K562 (cell line): ENCODE measurements at regions not wholly inside any gene's neighbourhood (a gene's known extent, or its start where the extent isn't known, plus 50 kb on each side); places are given as distances from the start of the nearest gene placed in this dataset.

ENCODE experiments used
- ATAC-seq: fragments of 200-7000 bp; cut with Tn5 transposase; 3 replicates; pipeline ENCODE4 v1.9.1; 2020; ENCODE audit warnings: moderate library complexity
- BruUV-seq: library from RNA; stranded (reverse); fragments of 400-500 nt; replicated peaks from 2 replicates; lab custom pipeline; 2021; lab: Mats Ljungman, UMichigan
- CTCF ChIA-PET: fragments of 300-600 bp; formaldehyde crosslinking; extraction: SDS; loops from one replicate; lab custom pipeline; 2021; ENCODE audit warnings: low intra/inter-chr PET ratio; lab: Yijun Ruan, JAX
- POLR2A ChIA-PET: fragments of 300-600, 350-650 bp; sonication (Branson Sonifier 250); formaldehyde crosslinking; extraction: SDS; loops from one replicate; lab custom pipeline; 2021; ENCODE audit warnings: antibody characterized with exemption, inconsistent platforms; lab: Yijun Ruan, JAX
- DNase-seq, 4 experiments: peaks; one replicate each; pipeline versions ENCODE4 v3.0.0 to v3.0.0-alpha.2; 2011 to 2018; ENCODE audit warnings: low spot score in 3 of 4, mixed read lengths in 3 of 4; ENCODE audit errors: extremely low read depth in 1 of 4
- FAIRE-seq: peaks from 2 replicates; lab custom pipeline; 2011; peaks lifted over from hg19 to GRCh38; lab: Jason Lieb, UNC
- H2AFZ ChIP-seq: 2 replicates; pipeline ENCODE4 v1.6.0; 2011; ENCODE audit warnings: low read depth, low read length, control low read depth, inconsistent platforms
- H3K27ac ChIP-seq: fragments of 200-600 bp; 3 replicates; pipeline ENCODE4 v1.8.0; 2011; ENCODE audit warnings: low read depth, mild to moderate bottlenecking, control low read depth, inconsistent platforms, low read length, moderate library complexity, mixed read lengths; ENCODE audit errors: extremely low read depth
- H3K27me3 ChIP-seq, 2 experiments: fragments of 300-600 bp in 1 of 2; 2 replicates in 1 of 2; 3 replicates in 1 of 2; pipeline versions ENCODE4 v1.6.0 to v1.8.0; 2011; ENCODE audit warnings: inconsistent platforms in 2 of 2, low read length in 2 of 2, mild to moderate bottlenecking in 1 of 2, mixed read lengths in 1 of 2, moderate library complexity in 1 of 2; ENCODE audit not compliant: control insufficient read depth in 2 of 2, insufficient read depth in 2 of 2
- H3K36me3 ChIP-seq: fragments of 300-600 bp; 3 replicates; pipeline ENCODE4 v1.8.0; 2011; ENCODE audit warnings: mild to moderate bottlenecking, low read length, inconsistent platforms; ENCODE audit not compliant: control insufficient read depth, insufficient read depth
- H3K4me1 ChIP-seq, 2 experiments: fragments of 200-600 bp in 1 of 2; replicated peaks in 1 of 2; 2 replicates in 1 of 2; 3 replicates in 1 of 2; pipeline versions ENCODE4 v1.5.1 to v1.8.0; 2011; ENCODE audit warnings: inconsistent platforms in 2 of 2, low read length in 2 of 2, mild to moderate bottlenecking in 1 of 2, mixed read lengths in 1 of 2, moderate library complexity in 1 of 2; ENCODE audit not compliant: control insufficient read depth in 2 of 2, insufficient read depth in 2 of 2
- H3K4me2 ChIP-seq: 2 replicates; pipeline ENCODE4 v1.6.1; 2011; ENCODE audit warnings: low read length, control low read depth, inconsistent platforms, mixed read lengths; ENCODE audit not compliant: insufficient read depth
- H3K4me3 ChIP-seq: fragments of 200-600 bp; sonication (generic), shearing (Covaris generic); 2 replicates; pipeline ENCODE4 v1.5.1; 2016; ENCODE audit warnings: control low read depth, inconsistent platforms
- H3K79me2 ChIP-seq: fragments of 200-600 bp; 3 replicates; pipeline ENCODE4 v1.8.0; 2011; ENCODE audit warnings: low read length, inconsistent platforms; ENCODE audit not compliant: control insufficient read depth, insufficient read depth
- H3K9ac ChIP-seq, 2 experiments: 2 replicates each; pipeline versions ENCODE4 v1.6.0 to v1.6.1; 2011; ENCODE audit warnings: low read depth in 2 of 2, low read length in 2 of 2, control low read depth in 1 of 2, inconsistent platforms in 1 of 2, mild to moderate bottlenecking in 1 of 2, mixed read lengths in 1 of 2; ENCODE audit not compliant: insufficient read depth in 1 of 2
- H3K9me1 ChIP-seq: one replicate; pipeline ENCODE4 v1.6.0; 2011; ENCODE audit warnings: inconsistent platforms, mild to moderate bottlenecking, low read length, moderate library complexity; ENCODE audit not compliant: control insufficient read depth, insufficient read depth
- H3K9me3 ChIP-seq: replicated peaks from 2 replicates; pipeline ENCODE4 v1.5.1; 2011; ENCODE audit warnings: low read depth, low read length, inconsistent platforms; ENCODE audit not compliant: control insufficient read depth, insufficient read depth
- H4K20me1 ChIP-seq: replicated peaks from 2 replicates; pipeline ENCODE4 v1.6.1; 2011; ENCODE audit warnings: low read length, inconsistent platforms, mixed read lengths; ENCODE audit not compliant: control insufficient read depth, insufficient read depth
- CBFA2T3 ChIP-seq: fragments of 450-650 bp; IDR thresholded peaks from 2 replicates; pipeline ENCODE4 v1.6.1; 2017
- CBX8 ChIP-seq: fragments of 200-600 bp; sonication (generic); IDR thresholded peaks from 2 replicates; pipeline ENCODE4 v1.6.1; 2012; ENCODE audit warnings: borderline replicate concordance, mixed run types, low read depth, mild to moderate bottlenecking, moderate library complexity, mixed read lengths, low read length, control low read depth, inconsistent platforms; ENCODE audit not compliant: poor library complexity, severe bottlenecking; ENCODE audit errors: extremely low read depth
- CEBPG ChIP-seq, 3 experiments: fragments of 200-800 bp in 1 of 3; sonication (Bioruptor generic) in 1 of 3; sonication (generic) in 1 of 3; formaldehyde crosslinking in 1 of 3; IDR thresholded peaks in 2 of 3; conservative IDR thresholded peaks in 1 of 3; 2 replicates each; pipeline versions ENCODE4 v1.6.1 to v1.8.0; 2016 to 2022; ENCODE audit warnings: missing compliant biosample characterization in 2 of 3, missing genetic modification characterization in 2 of 3, mild to moderate bottlenecking in 1 of 3, missing genetic modification reagents in 1 of 3
- DMBX1 ChIP-seq: fragments of 250-450 bp; sonication (Bioruptor Pico); IDR thresholded peaks from 2 replicates; pipeline ENCODE4 v1.8.0; 2022; ENCODE audit warnings: inconsistent platforms, mild to moderate bottlenecking, moderate library complexity, borderline replicate concordance
- FOXO4 ChIP-seq: fragments of 450-650 bp; formaldehyde crosslinking; IDR thresholded peaks from 2 replicates; pipeline ENCODE4 v1.4.0; 2020; ENCODE audit warnings: mild to moderate bottlenecking, moderate library complexity
- HDAC6 ChIP-seq: IDR thresholded peaks from 2 replicates; pipeline ENCODE4 v1.6.1; 2012; ENCODE audit warnings: low read depth, mild to moderate bottlenecking, control low read depth, inconsistent platforms, low read length, moderate library complexity
- HNRNPLL ChIP-seq: fragments of 200-400 bp; formaldehyde crosslinking; IDR thresholded peaks from 2 replicates; pipeline ENCODE4 v1.6.1; 2017; ENCODE audit warnings: low read length, low read depth, mild to moderate bottlenecking; ENCODE audit not compliant: poor library complexity, severe bottlenecking
- HNRNPUL1 ChIP-seq: fragments of 200-400 bp; formaldehyde crosslinking; IDR thresholded peaks from 2 replicates; pipeline ENCODE4 v1.6.1; 2017; ENCODE audit warnings: low read length
- KAT8 ChIP-seq: fragments of 450-650 bp; IDR thresholded peaks from 2 replicates; pipeline ENCODE4 v1.6.1; 2016; ENCODE audit warnings: low read depth, mild to moderate bottlenecking
- KDM1A ChIP-seq, 2 experiments: fragments of 450-650 bp; IDR thresholded peaks; 2 replicates each; pipeline ENCODE4 v1.6.1; 2016; ENCODE audit warnings: mild to moderate bottlenecking in 2 of 2
- KHSRP ChIP-seq: fragments of 450-650 bp; IDR thresholded peaks from 2 replicates; pipeline ENCODE4 v1.6.1; 2017
- SAP30 ChIP-seq: fragments of 200-600 bp; sonication (generic); IDR thresholded peaks from 2 replicates; pipeline ENCODE4 v1.6.1; 2012; ENCODE audit warnings: borderline replicate concordance, low read depth, mild to moderate bottlenecking, moderate library complexity, low read length, control low read depth, inconsistent platforms; ENCODE audit not compliant: insufficient read depth, poor library complexity, severe bottlenecking
- TARDBP ChIP-seq: fragments of 450-650 bp; IDR thresholded peaks from 2 replicates; pipeline ENCODE4 v1.6.1; 2016
- THRB ChIP-seq: fragments of 450-650 bp; formaldehyde crosslinking; conservative IDR thresholded peaks from 2 replicates; pipeline ENCODE4 v1.4.0; 2022; ENCODE audit warnings: mild to moderate bottlenecking, missing genetic modification characterization
- ZNF707 ChIP-seq: fragments of 250-450 bp; sonication (Bioruptor Pico); conservative IDR thresholded peaks from 2 replicates; pipeline ENCODE4 v1.8.0; 2022; ENCODE audit warnings: inconsistent platforms, mild to moderate bottlenecking, moderate library complexity
- WGBS: fragments of 100-300 bp; shearing (Covaris generic); methylation state at CpG from one replicate; pipeline ENCODE4 v1.1.6; 2016; ENCODE audit warnings: low coverage, mixed read lengths; ENCODE audit not compliant: insufficient coverage; ENCODE audit errors: missing lambda C conversion rate; 5-methylcytosine and 5-hydroxymethylcytosine counted together
- in situ Hi-C: fragments of 300-500 bp; cut with MboI; formaldehyde crosslinking; loops from 4 replicates; pipeline ENCODE4 v1.15.0; 2018; ENCODE audit warnings: inconsistent platforms, mixed read lengths
- intact Hi-C: fragments of 100-400 bp; cut with micrococcal nuclease; formaldehyde crosslinking; loops from 2 replicates; pipeline ENCODE4 v1.14.2; 2022

GRCh38 chr1:229156872-229157271 lies 114.0 kb upstream of the RAB4A start (continued):
- no peak for TF ChIP-seq SAP30
- no peak for TF ChIP-seq KAT8

- no peak for DNase-seq
- peaks cover 9 to 32% of the 10 kb centered on the region in 2 experiments; a peak in 4 of 5 replicates for H3K27me3 ChIP-seq
- no peak overlapping the region for H3K4me3 ChIP-seq
- no TSS peak for BruUV-seq
- H4K20me1 ChIP-seq: no peaks in the 10 kb centered on the region
- H3K9ac ChIP-seq: no peak overlapping the region
- 3% methylated on average over 4 of the region's 4 CpGs for WGBS
- no peak overlapping the region for H3K4me2 ChIP-seq
- intact Hi-C loops: no loop called here
- POLR2A ChIA-PET: interaction anchor here (0.5 to 0.7 kb wide), 2 partner anchors 11 to 365 kb away, joined by 3 read pairs; no protein-coding TSS in a partner anchor
- H3K36me3 ChIP-seq: no peaks in the 10 kb centered on the region
- H3K4me1 ChIP-seq: no peaks in the 10 kb centered on the region
- no peak overlapping the region for H3K27ac ChIP-seq
- no peaks in the 10 kb centered on the region for H3K9me1 ChIP-seq
- no peak overlapping the region for H2AFZ ChIP-seq
- no peak for ATAC-seq
- H3K9me3 ChIP-seq: no peaks in the 10 kb centered on the region
- CTCF ChIA-PET: no interaction called here
- in situ Hi-C loops: no loop called here
- TF ChIP-seq CBFA2T3 (no peak), KHSRP (no peak), ZNF707 (CRISPR knock-in tag) (no peak), THRB (no peak), HDAC6 (no peak), HNRNPUL1 (no peak), CBX8 (no peak), HNRNPLL (no peak), DMBX1 (CRISPR knock-in tag) (no peak), KDM1A (IDR thresholded peaks at IDR 0.05) (no peak), CEBPG (CRISPR knock-in tag; IDR thresholded peaks at IDR 0.05) (no peak), CEBPG (tag; conservative IDR thresholded peaks at IDR 0.05 in 1 of 2, IDR thresholded peaks at IDR 0.05 in 1 of 2) (no peak), TARDBP (no peak), FOXO4 (CRISPR knock-in tag) (no peak)
- H3K79me2 ChIP-seq: no peaks in the 10 kb centered on the region
- no peak for FAIRE-seq
Measured at GRCh38 chr1:229157480-229157879, 113.4 kb upstream of the RAB4A start.
